Body of pancreas (tissue), 4 donors: ENCODE measurements at regions not wholly inside any gene's neighbourhood (a gene's known extent, or its start where the extent isn't known, plus 50 kb on each side); places are given as distances from the start of the nearest gene placed in this dataset.

Experiments used
- ATAC-seq: fragments of 150-250 bp; one replicate; pipeline ENCODE4 v1.9.1; 2016
- DNase-seq, 4 donors: peaks; one replicate each; pipeline ENCODE4 v3.0.0-alpha.2; 2019
- H3K27ac ChIP-seq, 4 donors: fragments of 200-600 bp; sonication (generic); 1 replicate in 3 of 4; 2 replicates in 1 of 4; pipeline versions ENCODE4 v1.5.1 to v1.6.1; 2016 to 2019; ENCODE audit warnings: mild to moderate bottlenecking in 1 of 4, mixed read lengths in 1 of 4, moderate library complexity in 1 of 4
- H3K27me3 ChIP-seq, 2 donors: fragments of 200-600 bp; sonication (generic); one replicate each; pipeline ENCODE4 v1.6.0; 2016; ENCODE audit warnings: mild to moderate bottlenecking in 1 of 2
- H3K36me3 ChIP-seq, 2 donors: fragments of 200-600 bp; sonication (generic); replicated peaks in 1 of 2; 2 replicates each; pipeline ENCODE4 v1.5.1; 2016; ENCODE audit warnings: low read depth in 2 of 2; ENCODE audit not compliant: insufficient read depth in 1 of 2
- H3K4me1 ChIP-seq: fragments of 200-600 bp; sonication (generic); one replicate; pipeline ENCODE4 v1.6.0; 2016
- H3K4me3 ChIP-seq, 2 donors: fragments of 200-600 bp; sonication (generic); 1 replicate in 1 of 2; 2 replicates in 1 of 2; pipeline ENCODE4 v1.5.1; 2016 to 2019
- H3K9me3 ChIP-seq, 3 donors: fragments of 200-600 bp; sonication (generic); 1 replicate in 2 of 3; 2 replicates in 1 of 3; pipeline ENCODE4 v1.5.1; 2016
- CTCF ChIP-seq, 7 experiments: fragments of 450-650 bp in 4 of 7; fragments of 200-600 bp in 3 of 7; sonication (generic) in 3 of 7; IDR thresholded peaks; one replicate each; pipeline ENCODE4 v1.5.1; 2016 to 2019; ENCODE audit warnings: antibody characterized with exemption in 7 of 7
- POLR2A ChIP-seq, 3 donors: fragments of 450-650 bp; IDR thresholded peaks; one replicate each; pipeline ENCODE4 v1.6.1; 2016; ENCODE audit warnings: antibody characterized with exemption in 3 of 3, mild to moderate bottlenecking in 2 of 3
- WGBS, 2 donors: methylation state at CpG; one replicate each; pipeline ENCODE4 v1.1.5; 2017; 5-methylcytosine and 5-hydroxymethylcytosine counted together
- intact Hi-C: fragments of 100-400 bp; cut with DNase I; formaldehyde crosslinking; loops from one replicate; pipeline ENCODE4 v1.15.1; 2023

- intact Hi-C loops: no loop called here
- no peaks in the 10 kb centered on the region for H3K9me3 ChIP-seq
- ATAC-seq: no peak
- H3K4me1 ChIP-seq: no peaks in the 10 kb centered on the region
- TF ChIP-seq CTCF (IDR thresholded peaks at IDR 0.05) (no peak), POLR2A (IDR thresholded peaks at IDR 0.05) (no peak)
- H3K27me3 ChIP-seq: no peaks in the 10 kb centered on the region
- no peaks in the 10 kb centered on the region for H3K36me3 ChIP-seq
- no peak overlapping the region for H3K4me3 ChIP-seq
- H3K27ac ChIP-seq: no peak overlapping the region
- no peak for DNase-seq
- 45 to 48% methylated on average over 8 of the region's 8 CpGs for WGBS, 2 donors
These were observed 576.9 kb downstream of the MATN1 start for GRCh38 chr1:30146448-30146847.

- no peaks in the 10 kb centered on the region for H3K9me3 ChIP-seq
- DNase-seq: no peak
- no peak overlapping the region for H3K4me3 ChIP-seq
- intact Hi-C loops: no loop called here
- WGBS, 2 donors: 49 to 51% methylated on average over 4 of the region's 4 CpGs
- no peaks in the 10 kb centered on the region for H3K27me3 ChIP-seq
- no peak for ATAC-seq
- H3K36me3 ChIP-seq: no peaks in the 10 kb centered on the region
- TF ChIP-seq CTCF (IDR thresholded peaks at IDR 0.05) (no peak), POLR2A (IDR thresholded peaks at IDR 0.05) (no peak)
- no peaks in the 10 kb centered on the region for H3K4me1 ChIP-seq
- no peak overlapping the region for H3K27ac ChIP-seq
These were observed 577.6 kb downstream of the MATN1 start for GRCh38 chr1:30145723-30146303.

GRCh38 chr1:30144831-30145230, 578.6 kb downstream of the MATN1 start:
- DNase-seq (no peak), ATAC-seq (no peak)
- intact Hi-C loops: no loop called here
- no peak overlapping the region for H3K4me3 ChIP-seq
- H3K36me3 ChIP-seq: no peaks in the 10 kb centered on the region
- H3K4me1 ChIP-seq: no peaks in the 10 kb centered on the region
- WGBS, 2 donors: 71 to 86% methylated on average over 1 of the region's 1 CpG
- TF ChIP-seq CTCF (IDR thresholded peaks at IDR 0.05) (no peak), POLR2A (IDR thresholded peaks at IDR 0.05) (no peak)
- H3K9me3 ChIP-seq: no peaks in the 10 kb centered on the region
- no peak overlapping the region for H3K27ac ChIP-seq
- no peaks in the 10 kb centered on the region for H3K27me3 ChIP-seq

- WGBS, 2 donors: 69% methylated on average over 1 of the region's 1 CpG; no CpG with 5 or more reads in 1 of the 2 donors
- ATAC-seq (no peak), DNase-seq (no peak)
- Histone ChIP-seq H3K4me3 (no peak overlapping the region), H3K36me3 (no peaks in the 10 kb centered on the region), H3K27me3 (no peaks in the 10 kb centered on the region), H3K4me1 (no peaks in the 10 kb centered on the region), H3K9me3 (no peaks in the 10 kb centered on the region), H3K27ac (no peak overlapping the region)
- intact Hi-C loops: no loop called here
- TF ChIP-seq CTCF (IDR thresholded peaks at IDR 0.05) (no peak), POLR2A (IDR thresholded peaks at IDR 0.05) (no peak)
These were observed 579.9 kb downstream of the MATN1 start for GRCh38 chr1:30143517-30143916.

- Histone ChIP-seq H3K36me3 (no peaks in the 10 kb centered on the region), H3K9me3 (no peaks in the 10 kb centered on the region), H3K27ac (no peak overlapping the region), H3K4me3 (no peak overlapping the region), H3K27me3 (no peaks in the 10 kb centered on the region), H3K4me1 (no peaks in the 10 kb centered on the region)
- no peak for TF ChIP-seq CTCF (IDR thresholded peaks at IDR 0.05)
- TF ChIP-seq POLR2A (IDR thresholded peaks at IDR 0.05): no peak
- ATAC-seq (no peak), DNase-seq (no peak)
- intact Hi-C loops: no loop called here
- 63 to 82% methylated on average over 5 to 7 of the region's 7 CpGs for WGBS, 2 donors
These were observed 582.8 kb downstream of the MATN1 start for GRCh38 chr1:30140566-30140965.
